ENCODE measurements at regions not wholly inside any gene's neighbourhood (a gene's known extent, or its start where the extent isn't known, plus 50 kb on each side); places are given as distances from the start of the nearest gene placed in this dataset.

GRCh38 chr13:30121244-30121643, 186.1 kb downstream of the KATNAL1 start:
- Histone ChIP-seq H3K9me3 (ENCODE audit: insufficient read depth in 2 of 2, low read depth in 1 of 2, low read length in 1 of 2) (no peaks in the 10 kb centered on the region), H3K27ac (ENCODE audit: low read depth, low read length) (no peak overlapping the region), H3K56ac (replicated peaks; ENCODE audit: insufficient read length, low read depth, low read length) (no peak overlapping the region), H2BK120ac (replicated peaks; ENCODE audit: low read depth, low read length) (no peak overlapping the region), H2BK12ac (ENCODE audit: low read depth, low read length) (no peak overlapping the region), H3K4ac (replicated peaks; ENCODE audit: insufficient read length, low read depth, low read length) (no peak overlapping the region), H2BK5ac (ENCODE audit: low read depth, low read length) (no peak overlapping the region), H3K79me1 (ENCODE audit: low read depth, low read length) (no peaks in the 10 kb centered on the region), H3K9ac (replicated peaks in 1 of 4; ENCODE audit: extremely low read depth in 1 of 4, low read depth in 3 of 4, low read length in 3 of 4) (no peak overlapping the region), H3K27me3 (replicated peaks in 1 of 4; ENCODE audit: control insufficient read depth in 3 of 4, extremely low read depth in 1 of 4, insufficient read depth in 3 of 4, low read length in 3 of 4) (peaks cover 0 to 2% (median 0%) of the 10 kb centered on the region in 4 experiments; a peak in 1 of 7 replicates), H2AK5ac (ENCODE audit: low read depth, low read length) (no peak overlapping the region), H3K4me2 (ENCODE audit: insufficient read depth in 1 of 2, low read depth in 2 of 2, low read length in 2 of 2) (no peak overlapping the region), H3K79me2 (ENCODE audit: control insufficient read depth in 1 of 2, insufficient read depth in 2 of 2, low read length in 2 of 2) (no peaks in the 10 kb centered on the region), H3K14ac (ENCODE audit: insufficient read length) (no peak overlapping the region), H3K4me3 (ENCODE audit: extremely low read depth in 1 of 4, insufficient read depth in 2 of 4, low read depth in 3 of 4, low read length in 4 of 4) (no peak overlapping the region), H3K23me2 (ENCODE audit: low read depth, low read length) (no peaks in the 10 kb centered on the region; the same call in 1 of the 2 replicates), H4K20me1 (replicated peaks in 1 of 2; ENCODE audit: control insufficient read depth in 1 of 2, insufficient read depth in 2 of 2, low read length in 2 of 2) (no peaks in the 10 kb centered on the region), H2BK15ac (ENCODE audit: low read length) (no peak overlapping the region), H4K91ac (replicated peaks; ENCODE audit: insufficient read length, low read length) (no peak overlapping the region), H3K36me3 (ENCODE audit: control insufficient read depth in 2 of 4, insufficient read depth in 4 of 4, low read length in 3 of 4) (no peaks in the 10 kb centered on the region; a peak in 1 of 8 replicates), H3K4me1 (replicated peaks in 1 of 4; ENCODE audit: control insufficient read depth in 3 of 4, insufficient read depth in 4 of 4, low read length in 3 of 4) (no peaks in the 10 kb centered on the region), H2BK20ac (ENCODE audit: low read length) (no peak overlapping the region), H4K8ac (ENCODE audit: extremely low read depth, insufficient read depth, low read length) (no peak overlapping the region), H4K5ac (ENCODE audit: insufficient read length, low read depth, low read length) (no peak overlapping the region), H3K18ac (ENCODE audit: extremely low read depth, low read length) (no peak overlapping the region), H3K23ac (ENCODE audit: insufficient read length) (no peak overlapping the region), H2AFZ (ENCODE audit: low read length) (no peak overlapping the region)
- 80% methylated on average over 2 of the region's 2 CpGs; no CpG with 5 or more reads in 1 of the 2 experiments for WGBS, 2 experiments (ENCODE audit: extremely low coverage in 1 of 2, insufficient coverage in 1 of 2, insufficient read length in 1 of 2, insufficient replicate concordance in 2 of 2, low coverage in 1 of 2, low lambda C conversion rate in 2 of 2, missing lambda C conversion rate in 1 of 2)
- ChIA-PET CTCF (ENCODE audit: partially characterized antibody) (interaction anchor here (1.3 to 4.9 kb wide), 4 partner anchors 10 to 350 kb away, joined by 3 to 38 read pairs (median 4); no protein-coding TSS in a partner anchor), POLR2A (ENCODE audit: partially characterized antibody) (no interaction called here)
- FAIRE-seq: no peak
- no peak for DNase-seq (ENCODE audit: low read depth in 1 of 2, low spot score in 2 of 2)
- no peak for TF ChIP-seq RNF2 (IDR thresholded peaks at IDR 0.05; ENCODE audit: borderline replicate concordance, low read depth, low read length, missing control alignments, poor library complexity, severe bottlenecking)
- no peak for TF ChIP-seq KDM4A (IDR thresholded peaks at IDR 0.05; ENCODE audit: low read depth, low read length, severe bottlenecking)
- TF ChIP-seq SIN3A (conservative IDR thresholded peaks at IDR 0.05 in 1 of 2, IDR thresholded peaks at IDR 0.05 in 1 of 2; ENCODE audit: low read depth in 1 of 2, low read length in 2 of 2): no peak
